HL-60/S4 treated with retinoic acid at 250 ng/mL for 4 days and 3 days (cell line): ENCODE measurements at regions not wholly inside any gene's neighbourhood (a gene's known extent, or its start where the extent isn't known, plus 50 kb on each side); places are given as distances from the start of the nearest gene placed in this dataset.
"Not testable (repeated sequence)": the region's sequence is repeated elsewhere in the genome, so short reads cannot be mapped to it uniquely, and the experiment has no call there.

Experiments
- in situ Hi-C: fragments of 300-500 bp; cut with MboI; formaldehyde crosslinking; loops from 2 replicates; pipeline ENCODE4 v1.7.0; 2022; ENCODE audit warnings: low sequenced_read_pairs

DNA sequence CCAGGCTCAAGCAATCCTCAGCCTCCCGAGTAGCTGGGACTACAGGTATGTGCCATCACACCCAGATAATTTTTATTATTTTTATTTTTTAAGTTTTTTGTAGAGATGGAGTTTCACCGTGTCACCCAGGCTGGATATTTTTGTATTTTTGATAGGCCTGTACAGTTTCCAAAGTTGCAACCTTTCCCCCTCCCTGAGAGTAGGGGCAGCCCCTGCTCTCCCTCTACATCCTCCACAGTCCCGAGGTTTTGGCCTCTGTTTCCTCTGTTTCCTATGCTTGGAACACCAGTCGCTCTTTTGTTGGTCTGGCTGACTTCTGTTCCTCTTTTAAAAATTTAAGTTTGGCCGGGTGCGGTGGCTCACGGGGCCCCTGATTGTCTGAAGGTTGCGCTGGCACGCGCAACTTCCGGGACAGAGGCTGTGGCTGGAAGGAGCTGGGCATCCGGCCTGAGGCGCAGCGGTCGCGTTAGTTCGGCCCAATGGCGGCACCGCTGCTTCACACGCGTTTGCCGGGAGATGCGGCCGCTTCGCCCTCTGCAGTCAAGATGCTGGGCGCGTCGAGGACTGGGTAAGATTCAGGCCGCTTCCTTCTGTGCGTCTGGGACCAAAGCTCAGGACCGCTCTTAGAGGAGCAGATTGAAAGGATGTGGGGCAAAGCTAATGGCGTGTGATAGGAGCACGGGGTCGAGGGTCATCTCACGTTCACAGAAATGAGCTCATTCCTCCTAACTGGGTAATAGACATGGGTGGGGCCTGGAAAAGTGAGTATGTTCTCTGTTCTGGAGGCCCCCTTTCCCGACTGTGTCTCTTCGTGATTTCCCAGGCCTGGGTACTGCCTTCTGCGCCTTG lies 89.9 kb downstream of the LAT start:
- in situ Hi-C loops = not testable (repeated sequence)

DNA sequence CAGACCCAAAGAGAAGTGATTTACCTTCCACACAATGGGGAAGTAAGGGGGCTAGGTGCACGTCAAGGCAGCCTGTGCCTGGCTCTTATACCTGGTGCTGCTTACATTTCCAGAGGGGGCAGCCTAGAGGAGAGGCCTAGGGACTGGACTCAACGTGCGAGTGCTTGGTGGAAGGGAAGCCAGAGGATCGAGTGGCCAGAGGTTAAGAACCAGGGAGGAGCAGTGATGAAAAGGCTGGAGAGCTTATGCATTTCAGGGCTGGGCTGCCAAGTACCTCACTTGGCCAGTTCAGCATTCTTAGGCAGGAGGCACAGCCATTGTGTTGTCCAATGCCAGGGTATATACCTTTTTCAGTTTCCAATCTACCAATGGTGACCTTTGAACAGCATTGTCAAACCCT lies 77.4 kb downstream of the LAT start:
- in situ Hi-C loops = not testable (repeated sequence)

DNA sequence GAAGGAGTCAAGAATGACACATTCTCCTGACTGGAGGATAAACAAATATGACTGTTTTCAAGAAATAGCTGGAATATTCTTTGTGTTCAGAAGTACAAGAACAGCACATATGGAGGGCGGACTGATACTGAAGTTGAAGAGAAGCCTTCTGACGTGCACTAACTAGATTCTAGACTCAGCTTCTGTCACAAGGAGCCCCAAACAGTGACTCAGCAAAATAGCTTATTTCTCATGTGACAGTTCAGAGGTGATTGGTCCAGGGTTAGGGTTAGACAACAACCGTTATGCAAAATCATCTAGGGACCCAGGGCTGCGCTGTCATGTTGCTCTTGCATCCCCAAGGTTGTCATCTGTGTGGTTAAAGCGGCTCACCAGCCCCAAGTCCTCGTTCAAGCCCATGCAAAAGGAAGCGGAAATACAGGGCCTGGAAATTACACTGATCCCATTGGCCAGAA lies 76.6 kb downstream of the LAT start:
- in situ Hi-C loops = not testable (repeated sequence)

DNA sequence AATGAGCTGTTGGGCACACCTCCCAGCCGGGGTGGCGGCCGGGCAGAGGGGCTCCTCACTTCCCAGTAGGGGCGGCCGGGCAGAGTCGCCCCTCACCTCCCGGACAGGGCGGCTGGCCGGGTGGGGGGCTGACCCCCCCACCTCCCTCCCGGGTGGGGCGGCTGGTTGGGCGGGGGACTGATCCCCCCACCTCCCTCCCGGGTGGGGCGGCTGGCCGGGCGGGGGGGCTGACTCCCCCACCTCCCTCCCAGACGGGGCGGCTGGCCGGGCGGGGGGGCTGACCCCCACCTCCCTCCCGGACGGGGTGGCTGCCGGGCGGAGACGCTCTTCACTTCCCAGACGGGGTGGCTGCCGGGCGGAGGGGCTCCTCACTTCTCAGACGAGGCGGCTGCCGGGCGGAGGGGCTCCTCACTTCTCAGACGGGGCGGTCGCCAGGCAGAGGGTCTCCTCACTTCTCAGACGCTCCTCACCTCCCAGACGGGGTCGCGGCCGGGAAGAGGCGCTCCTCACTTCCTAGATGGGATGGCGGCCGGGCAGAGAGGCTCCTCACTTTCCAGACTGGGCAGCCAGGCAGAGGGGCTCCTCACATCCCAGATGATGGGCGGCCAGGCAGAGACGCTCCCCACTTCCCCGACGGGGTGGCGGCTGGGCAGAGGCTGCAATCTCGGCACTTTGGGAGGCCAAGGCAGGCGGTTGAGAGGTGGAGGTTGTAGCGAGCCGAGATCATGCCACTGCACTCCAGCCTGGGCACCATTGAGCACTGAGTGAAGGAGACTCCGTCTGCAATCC lies 75.4 kb downstream of the LAT start:
- in situ Hi-C loops = not testable (repeated sequence)

DNA sequence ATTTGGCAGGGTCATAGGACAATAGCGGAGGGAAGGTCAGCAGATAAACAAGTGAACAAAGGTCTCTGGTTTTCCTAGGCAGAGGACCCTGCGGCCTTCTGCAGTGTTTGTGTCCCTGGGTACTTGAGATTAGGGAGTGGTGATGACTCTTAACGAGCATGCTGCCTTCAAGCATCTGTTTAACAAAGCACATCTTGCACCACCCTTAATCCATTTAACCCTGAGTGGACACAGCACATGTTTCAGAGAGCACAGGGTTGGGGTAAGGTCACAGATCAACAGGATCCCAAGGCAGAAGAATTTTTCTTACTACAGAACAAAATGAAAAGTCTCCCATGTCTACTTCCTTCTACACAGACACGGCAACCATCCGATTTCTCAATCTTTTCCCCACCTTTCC lies 74.7 kb downstream of the LAT start:
- in situ Hi-C loops = not testable (repeated sequence)
